ENCODE measurements at regions not wholly inside any gene's neighbourhood (a gene's known extent, or its start where the extent isn't known, plus 50 kb on each side); places are given as distances from the start of the nearest gene placed in this dataset.

GRCh38 chr15:31214158-31214863 is 112.3 kb upstream of the KLF13 start:
- ChIA-PET CTCF (ENCODE audit: unreplicated experiment) (interaction anchor here (0.6 to 1.7 kb wide), 4 partner anchors 51 to 221 kb away, joined by 3 to 12 read pairs (median 6); no protein-coding TSS in a partner anchor), POLR2A (interaction anchor here (1.1 to 1.3 kb wide), 2 partner anchors 49 to 218 kb away, joined by 3 to 11 read pairs; no protein-coding TSS in a partner anchor)
- Histone ChIP-seq H3K4me2 (ENCODE audit: low read length) (peak overlapping the region; percentile 91), H3K9me3 (ENCODE audit: low read length) (no peaks in the 10 kb centered on the region), H2AFZ (ENCODE audit: low read length) (no peak overlapping the region), H3K9me2 (ENCODE audit: insufficient read depth, low read length) (no peaks in the 10 kb centered on the region), H3K27ac (ENCODE audit: low read depth, low read length, poor library complexity, severe bottlenecking) (peak overlapping the region; percentile 17), H3K4me1 (ENCODE audit: insufficient read depth, low read length, poor library complexity, severe bottlenecking) (peaks cover 44% of the 10 kb centered on the region), H3K79me2 (ENCODE audit: insufficient read depth, low read depth, low read length) (no peaks in the 10 kb centered on the region), H3K4me3 (ENCODE audit: low read depth, low read length, poor library complexity, severe bottlenecking) (peak overlapping the region; percentile 70), H3K36me3 (ENCODE audit: insufficient read depth, low read length) (no peaks in the 10 kb centered on the region), H4K20me1 (ENCODE audit: insufficient read depth, low read length) (no peaks in the 10 kb centered on the region)
- intact Hi-C loops (cut with micrococcal nuclease; ENCODE audit: unreplicated experiment): loop anchor here (2.0 kb wide), 1 partner anchor 138 kb away; no protein-coding TSS in a partner anchor
- TF ChIP-seq, protein P1, sequence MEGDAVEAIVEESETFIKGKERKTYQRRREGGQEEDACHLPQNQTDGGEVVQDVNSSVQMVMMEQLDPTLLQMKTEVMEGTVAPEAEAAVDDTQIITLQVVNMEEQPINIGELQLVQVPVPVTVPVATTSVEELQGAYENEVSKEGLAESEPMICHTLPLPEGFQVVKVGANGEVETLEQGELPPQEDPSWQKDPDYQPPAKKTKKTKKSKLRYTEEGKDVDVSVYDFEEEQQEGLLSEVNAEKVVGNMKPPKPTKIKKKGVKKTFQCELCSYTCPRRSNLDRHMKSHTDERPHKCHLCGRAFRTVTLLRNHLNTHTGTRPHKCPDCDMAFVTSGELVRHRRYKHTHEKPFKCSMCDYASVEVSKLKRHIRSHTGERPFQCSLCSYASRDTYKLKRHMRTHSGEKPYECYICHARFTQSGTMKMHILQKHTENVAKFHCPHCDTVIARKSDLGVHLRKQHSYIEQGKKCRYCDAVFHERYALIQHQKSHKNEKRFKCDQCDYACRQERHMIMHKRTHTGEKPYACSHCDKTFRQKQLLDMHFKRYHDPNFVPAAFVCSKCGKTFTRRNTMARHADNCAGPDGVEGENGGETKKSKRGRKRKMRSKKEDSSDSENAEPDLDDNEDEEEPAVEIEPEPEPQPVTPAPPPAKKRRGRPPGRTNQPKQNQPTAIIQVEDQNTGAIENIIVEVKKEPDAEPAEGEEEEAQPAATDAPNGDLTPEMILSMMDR (conservative IDR thresholded peaks at IDR 0.05; ENCODE audit: low read length): peak; percentile 62
- no peak for TF ChIP-seq EZH2phosphoT487 (IDR thresholded peaks at IDR 0.05; ENCODE audit: borderline replicate concordance, low read depth, low read length)
- no TSS peak for BruUV-seq (replicated peaks)
- peak; percentile 56 for DNase-seq (ENCODE audit: low spot score)

- Histone ChIP-seq H3K4me1 (ENCODE audit: insufficient read depth, low read length, poor library complexity, severe bottlenecking) (peaks cover 47% of the 10 kb centered on the region), H3K9me2 (ENCODE audit: insufficient read depth, low read length) (no peaks in the 10 kb centered on the region), H3K36me3 (ENCODE audit: insufficient read depth, low read length) (no peaks in the 10 kb centered on the region), H4K20me1 (ENCODE audit: insufficient read depth, low read length) (no peaks in the 10 kb centered on the region), H3K27ac (ENCODE audit: low read depth, low read length, poor library complexity, severe bottlenecking) (peak overlapping the region; percentile 82), H3K79me2 (ENCODE audit: insufficient read depth, low read depth, low read length) (no peaks in the 10 kb centered on the region), H3K4me2 (ENCODE audit: low read length) (peak overlapping the region; percentile 91), H3K4me3 (ENCODE audit: low read depth, low read length, poor library complexity, severe bottlenecking) (peak overlapping the region; percentile 70), H3K9me3 (ENCODE audit: low read length) (no peaks in the 10 kb centered on the region), H2AFZ (ENCODE audit: low read length) (no peak overlapping the region)
- BruUV-seq (replicated peaks): no TSS peak
- POLR2A ChIA-PET: interaction anchor here (0.7 to 1.3 kb wide), 4 partner anchors 16 to 218 kb away, joined by 3 to 11 read pairs (median 3); no protein-coding TSS in a partner anchor
- no peak for DNase-seq (ENCODE audit: low spot score)
- intact Hi-C loops (cut with micrococcal nuclease; ENCODE audit: unreplicated experiment): loop anchor here (1.0 to 2.0 kb wide), 5 partner anchors 51 to 220 kb away; partner anchors contain the start of gene KLF13
- CTCF ChIA-PET (ENCODE audit: unreplicated experiment): interaction anchor here (0.6 to 1.7 kb wide), 5 partner anchors 50 to 225 kb away, joined by 3 to 12 read pairs (median 5); no protein-coding TSS in a partner anchor
- no peak for TF ChIP-seq EZH2phosphoT487 (IDR thresholded peaks at IDR 0.05; ENCODE audit: borderline replicate concordance, low read depth, low read length)
- TF ChIP-seq, protein P1 (conservative IDR thresholded peaks at IDR 0.05; ENCODE audit: low read length): no peak
Measured at GRCh38 chr15:31214864-31215489, 111.7 kb upstream of the KLF13 start.

Data from OCI-LY7 (cell line).